ENCODE measurements at regions not wholly inside any gene's neighbourhood (a gene's known extent, or its start where the extent isn't known, plus 50 kb on each side); places are given as distances from the start of the nearest gene placed in this dataset.

- TF ChIP-seq, protein P1, sequence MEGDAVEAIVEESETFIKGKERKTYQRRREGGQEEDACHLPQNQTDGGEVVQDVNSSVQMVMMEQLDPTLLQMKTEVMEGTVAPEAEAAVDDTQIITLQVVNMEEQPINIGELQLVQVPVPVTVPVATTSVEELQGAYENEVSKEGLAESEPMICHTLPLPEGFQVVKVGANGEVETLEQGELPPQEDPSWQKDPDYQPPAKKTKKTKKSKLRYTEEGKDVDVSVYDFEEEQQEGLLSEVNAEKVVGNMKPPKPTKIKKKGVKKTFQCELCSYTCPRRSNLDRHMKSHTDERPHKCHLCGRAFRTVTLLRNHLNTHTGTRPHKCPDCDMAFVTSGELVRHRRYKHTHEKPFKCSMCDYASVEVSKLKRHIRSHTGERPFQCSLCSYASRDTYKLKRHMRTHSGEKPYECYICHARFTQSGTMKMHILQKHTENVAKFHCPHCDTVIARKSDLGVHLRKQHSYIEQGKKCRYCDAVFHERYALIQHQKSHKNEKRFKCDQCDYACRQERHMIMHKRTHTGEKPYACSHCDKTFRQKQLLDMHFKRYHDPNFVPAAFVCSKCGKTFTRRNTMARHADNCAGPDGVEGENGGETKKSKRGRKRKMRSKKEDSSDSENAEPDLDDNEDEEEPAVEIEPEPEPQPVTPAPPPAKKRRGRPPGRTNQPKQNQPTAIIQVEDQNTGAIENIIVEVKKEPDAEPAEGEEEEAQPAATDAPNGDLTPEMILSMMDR (IDR thresholded peaks at IDR 0.05; ENCODE audit: low read length), result no peak
- no peak for TF ChIP-seq EZH2 (IDR thresholded peaks at IDR 0.05; ENCODE audit: borderline replicate concordance, low read length)
These were observed 748.3 kb downstream of the C12orf50 start for GRCh38 chr12:87280893-87281292.

Measured in OCI-LY1 (cell line).